Skeletal muscle satellite cell (primary cell): ENCODE measurements at regions not wholly inside any gene's neighbourhood (a gene's known extent, or its start where the extent isn't known, plus 50 kb on each side); places are given as distances from the start of the nearest gene placed in this dataset.
"Not testable (repeated sequence)": the region's sequence is repeated elsewhere in the genome, so short reads cannot be mapped to it uniquely, and the experiment has no call there.

Experiments
- H3K27me3 ChIP-seq: 2 replicates; pipeline ENCODE4 v1.7.0; 2013; ENCODE audit warnings: low read length; ENCODE audit not compliant: control insufficient read depth, insufficient read depth
- H3K36me3 ChIP-seq: 2 replicates; pipeline ENCODE4 v1.7.0; 2013; ENCODE audit warnings: mild to moderate bottlenecking, control low read depth, low read length; ENCODE audit not compliant: insufficient read depth
- H3K4me1 ChIP-seq: 2 replicates; pipeline ENCODE4 v1.7.0; 2013; ENCODE audit warnings: low read length; ENCODE audit not compliant: control insufficient read depth, insufficient read depth
- H3K4me2 ChIP-seq: 2 replicates; pipeline ENCODE4 v1.7.0; 2013; ENCODE audit warnings: mild to moderate bottlenecking, low read length
- H3K4me3 ChIP-seq: 2 replicates; pipeline ENCODE4 v1.7.0; 2013; ENCODE audit warnings: low read length
- H3K9ac ChIP-seq: 2 replicates; pipeline ENCODE4 v1.7.0; 2013; ENCODE audit warnings: mild to moderate bottlenecking, low read depth, low read length, moderate library complexity
- H3K9me3 ChIP-seq: replicated peaks from 2 replicates; pipeline ENCODE4 v1.7.0; 2013; ENCODE audit warnings: mild to moderate bottlenecking, control low read depth, low read length

- H3K27me3 ChIP-seq = peaks cover 45% of the 10 kb centered on the region
- not testable (repeated sequence) for H3K4me2 ChIP-seq, H3K4me1 ChIP-seq, H3K36me3 ChIP-seq, H3K9me3 ChIP-seq, H3K9ac ChIP-seq, H3K4me3 ChIP-seq
These were observed 135.2 kb upstream of the PDE1C start for GRCh38 chr7:32205298-32205824.

GRCh38 chr7:32204361-32205018 lies 134.3 kb upstream of the PDE1C start:
- H3K4me3 ChIP-seq = peak overlapping the region; percentile 43
- no peak overlapping the region for H3K9ac ChIP-seq
- H3K4me2 ChIP-seq = peak overlapping the region; percentile 70

GRCh38 chr7:32200646-32201045 lies 130.4 kb upstream of the PDE1C start:
- H3K9ac ChIP-seq = no peak overlapping the region
- peaks cover 3% of the 10 kb centered on the region for H3K4me1 ChIP-seq
- no peaks in the 10 kb centered on the region for H3K9me3 ChIP-seq
- H3K36me3 ChIP-seq = no peaks in the 10 kb centered on the region
- H3K4me3 ChIP-seq = no peak overlapping the region
- peaks cover 18% of the 10 kb centered on the region for H3K27me3 ChIP-seq
- H3K4me2 ChIP-seq = no peak overlapping the region

More at GRCh38 chr7:32204361-32205018, 134.3 kb upstream of the PDE1C start:
- no peaks in the 10 kb centered on the region for H3K9me3 ChIP-seq
- peaks cover 38% of the 10 kb centered on the region for H3K27me3 ChIP-seq
- H3K4me1 ChIP-seq = peaks cover 3% of the 10 kb centered on the region
- no peaks in the 10 kb centered on the region for H3K36me3 ChIP-seq

- Histone ChIP-seq H3K9ac (no peak overlapping the region), H3K4me2 (no peak overlapping the region), H3K9me3 (no peaks in the 10 kb centered on the region), H3K36me3 (no peaks in the 10 kb centered on the region), H3K4me3 (no peak overlapping the region), H3K27me3 (peaks cover 4% of the 10 kb centered on the region), H3K4me1 (no peaks in the 10 kb centered on the region)
These were observed 124.3 kb upstream of the PDE1C start for GRCh38 chr7:32194537-32194936.

- Histone ChIP-seq H3K4me3 (no peak overlapping the region), H3K9me3 (no peaks in the 10 kb centered on the region), H3K4me2 (no peak overlapping the region), H3K27me3 (no peaks in the 10 kb centered on the region), H3K9ac (no peak overlapping the region), H3K36me3 (no peaks in the 10 kb centered on the region), H3K4me1 (no peaks in the 10 kb centered on the region)
These were observed 121.1 kb upstream of the PDE1C start for GRCh38 chr7:32191305-32191704.

- Histone ChIP-seq H3K27me3 (no peaks in the 10 kb centered on the region), H3K9ac (no peak overlapping the region), H3K36me3 (no peaks in the 10 kb centered on the region), H3K9me3 (no peaks in the 10 kb centered on the region), H3K4me3 (no peak overlapping the region), H3K4me1 (no peaks in the 10 kb centered on the region), H3K4me2 (no peak overlapping the region)
These were observed 109.4 kb upstream of the PDE1C start for GRCh38 chr7:32179567-32179966.

- H3K27me3 ChIP-seq = no peaks in the 10 kb centered on the region
- no peaks in the 10 kb centered on the region for H3K36me3 ChIP-seq
- no peaks in the 10 kb centered on the region for H3K4me1 ChIP-seq
- no peak overlapping the region for H3K9ac ChIP-seq
- H3K9me3 ChIP-seq = no peaks in the 10 kb centered on the region
- H3K4me2 ChIP-seq = no peak overlapping the region
- no peak overlapping the region for H3K4me3 ChIP-seq
These were observed 108.6 kb upstream of the PDE1C start for GRCh38 chr7:32178677-32179366.

GRCh38 chr7:32177232-32177631 lies 107.0 kb upstream of the PDE1C start:
- no peak overlapping the region for H3K9ac ChIP-seq
- H3K4me2 ChIP-seq = no peak overlapping the region
- no peaks in the 10 kb centered on the region for H3K9me3 ChIP-seq
- H3K4me3 ChIP-seq = no peak overlapping the region
- no peaks in the 10 kb centered on the region for H3K4me1 ChIP-seq
- H3K36me3 ChIP-seq = no peaks in the 10 kb centered on the region
- no peaks in the 10 kb centered on the region for H3K27me3 ChIP-seq

GRCh38 chr7:32175099-32175498 lies 104.9 kb upstream of the PDE1C start:
- Histone ChIP-seq H3K9me3 (no peaks in the 10 kb centered on the region), H3K4me3 (no peak overlapping the region), H3K4me2 (no peak overlapping the region), H3K4me1 (no peaks in the 10 kb centered on the region), H3K27me3 (no peaks in the 10 kb centered on the region), H3K9ac (no peak overlapping the region), H3K36me3 (no peaks in the 10 kb centered on the region)

GRCh38 chr7:32171248-32171647 lies 101.0 kb upstream of the PDE1C start:
- H3K27me3 ChIP-seq = no peaks in the 10 kb centered on the region
- H3K9me3 ChIP-seq = no peaks in the 10 kb centered on the region
- H3K4me3 ChIP-seq = no peak overlapping the region
- H3K4me2 ChIP-seq = no peak overlapping the region
- no peaks in the 10 kb centered on the region for H3K4me1 ChIP-seq
- no peaks in the 10 kb centered on the region for H3K36me3 ChIP-seq
- H3K9ac ChIP-seq = no peak overlapping the region

- Histone ChIP-seq H3K4me1 (no peaks in the 10 kb centered on the region), H3K4me3 (no peak overlapping the region), H3K4me2 (no peak overlapping the region), H3K27me3 (no peaks in the 10 kb centered on the region), H3K9ac (no peak overlapping the region), H3K36me3 (no peaks in the 10 kb centered on the region), H3K9me3 (no peaks in the 10 kb centered on the region)
These were observed 100.6 kb upstream of the PDE1C start for GRCh38 chr7:32170838-32171237.

GRCh38 chr7:32169228-32169627 lies 99.0 kb upstream of the PDE1C start:
- H3K4me3 ChIP-seq = no peak overlapping the region
- no peaks in the 10 kb centered on the region for H3K36me3 ChIP-seq
- no peaks in the 10 kb centered on the region for H3K27me3 ChIP-seq
- H3K4me1 ChIP-seq = peaks cover 3% of the 10 kb centered on the region
- no peaks in the 10 kb centered on the region for H3K9me3 ChIP-seq
- H3K9ac ChIP-seq = no peak overlapping the region
- H3K4me2 ChIP-seq = no peak overlapping the region
